Suprapubic skin (tissue), 4 donors: ENCODE measurements at regions not wholly inside any gene's neighbourhood (a gene's known extent, or its start where the extent isn't known, plus 50 kb on each side); places are given as distances from the start of the nearest gene placed in this dataset.

Source experiments
- DNase-seq, 2 donors: peaks; one replicate each; pipeline ENCODE4 v3.0.0-alpha.2; 2019; ENCODE audit warnings: low spot score in 2 of 2
- H3K27ac ChIP-seq: fragments of 200-600 bp; sonication (generic); one replicate; pipeline ENCODE4 v1.5.1; 2019
- H3K27me3 ChIP-seq: fragments of 200-600 bp; sonication (generic); one replicate; pipeline ENCODE4 v1.5.1; 2019
- H3K36me3 ChIP-seq: fragments of 200-600 bp; sonication (generic); one replicate; pipeline ENCODE4 v1.5.1; 2019
- H3K4me1 ChIP-seq: fragments of 200-600 bp; sonication (generic); one replicate; pipeline ENCODE4 v1.5.1; 2019
- H3K4me3 ChIP-seq: fragments of 200-600 bp; sonication (generic); one replicate; pipeline ENCODE4 v1.5.1; 2019; ENCODE audit warnings: mild to moderate bottlenecking
- H3K9me3 ChIP-seq: fragments of 200-600 bp; sonication (generic); one replicate; pipeline ENCODE4 v1.5.1; 2019
- EP300 ChIP-seq: sonication (generic); formaldehyde crosslinking; IDR thresholded peaks from one replicate; pipeline ENCODE4 v1.6.1; 2017; ENCODE audit warnings: antibody characterized with exemption
- POLR2A ChIP-seq, 2 donors: fragments of 450-650 bp; IDR thresholded peaks; one replicate each; pipeline ENCODE4 v1.6.1; 2017; ENCODE audit warnings: antibody characterized with exemption in 2 of 2, mild to moderate bottlenecking in 2 of 2, moderate library complexity in 2 of 2
- POLR2AphosphoS5 ChIP-seq, 3 donors: sonication (generic); formaldehyde crosslinking; IDR thresholded peaks; one replicate each; pipeline ENCODE4 v1.6.1; 2017; ENCODE audit warnings: antibody characterized with exemption in 3 of 3
- WGBS: methylation state at CpG from one replicate; pipeline ENCODE4 v1.1.5; 2018; 5-methylcytosine and 5-hydroxymethylcytosine counted together
- TF ChIP-seq, protein P1 (sequence below), 2 donors: fragments of 200-600 bp in 1 of 2; fragments of 450-650 bp in 1 of 2; sonication (generic) in 1 of 2; IDR thresholded peaks; one replicate each; pipeline ENCODE4 v1.5.1; 2016 to 2019; ENCODE audit warnings: antibody characterized with exemption in 2 of 2, mild to moderate bottlenecking in 1 of 2, moderate library complexity in 1 of 2

DNA sequence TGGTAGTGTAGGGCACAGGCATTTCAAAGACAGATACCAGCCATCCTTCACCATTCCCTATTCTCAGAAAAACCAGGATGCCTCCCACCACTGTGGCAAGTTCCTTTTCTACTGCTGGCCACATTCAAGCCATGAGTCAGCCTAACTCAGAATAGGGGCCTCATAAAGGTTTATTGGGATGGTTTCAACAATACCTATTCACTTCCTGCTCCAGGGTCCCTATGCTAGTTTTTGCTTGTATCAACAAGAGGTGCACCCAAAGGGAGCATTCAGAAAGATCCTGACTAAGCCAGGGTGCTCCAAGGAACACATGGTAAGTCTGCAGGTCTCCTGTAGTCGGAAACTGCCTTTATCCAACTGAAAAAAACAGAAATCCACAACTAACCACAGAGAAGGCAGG lies 76.9 kb upstream of the EGR2 start:
- Histone ChIP-seq H3K27me3 (no peaks in the 10 kb centered on the region), H3K4me3 (no peak overlapping the region), H3K27ac (no peak overlapping the region), H3K9me3 (no peaks in the 10 kb centered on the region), H3K36me3 (no peaks in the 10 kb centered on the region), H3K4me1 (no peaks in the 10 kb centered on the region)
- DNase-seq = no peak
- WGBS = 100% methylated on average over 1 of the region's 1 CpG
- TF ChIP-seq POLR2AphosphoS5 (IDR thresholded peaks at IDR 0.05) (no peak), EP300 (no peak), POLR2A (IDR thresholded peaks at IDR 0.05) (no peak)
- TF ChIP-seq, protein P1, sequence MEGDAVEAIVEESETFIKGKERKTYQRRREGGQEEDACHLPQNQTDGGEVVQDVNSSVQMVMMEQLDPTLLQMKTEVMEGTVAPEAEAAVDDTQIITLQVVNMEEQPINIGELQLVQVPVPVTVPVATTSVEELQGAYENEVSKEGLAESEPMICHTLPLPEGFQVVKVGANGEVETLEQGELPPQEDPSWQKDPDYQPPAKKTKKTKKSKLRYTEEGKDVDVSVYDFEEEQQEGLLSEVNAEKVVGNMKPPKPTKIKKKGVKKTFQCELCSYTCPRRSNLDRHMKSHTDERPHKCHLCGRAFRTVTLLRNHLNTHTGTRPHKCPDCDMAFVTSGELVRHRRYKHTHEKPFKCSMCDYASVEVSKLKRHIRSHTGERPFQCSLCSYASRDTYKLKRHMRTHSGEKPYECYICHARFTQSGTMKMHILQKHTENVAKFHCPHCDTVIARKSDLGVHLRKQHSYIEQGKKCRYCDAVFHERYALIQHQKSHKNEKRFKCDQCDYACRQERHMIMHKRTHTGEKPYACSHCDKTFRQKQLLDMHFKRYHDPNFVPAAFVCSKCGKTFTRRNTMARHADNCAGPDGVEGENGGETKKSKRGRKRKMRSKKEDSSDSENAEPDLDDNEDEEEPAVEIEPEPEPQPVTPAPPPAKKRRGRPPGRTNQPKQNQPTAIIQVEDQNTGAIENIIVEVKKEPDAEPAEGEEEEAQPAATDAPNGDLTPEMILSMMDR (IDR thresholded peaks at IDR 0.05) = no peak

DNA sequence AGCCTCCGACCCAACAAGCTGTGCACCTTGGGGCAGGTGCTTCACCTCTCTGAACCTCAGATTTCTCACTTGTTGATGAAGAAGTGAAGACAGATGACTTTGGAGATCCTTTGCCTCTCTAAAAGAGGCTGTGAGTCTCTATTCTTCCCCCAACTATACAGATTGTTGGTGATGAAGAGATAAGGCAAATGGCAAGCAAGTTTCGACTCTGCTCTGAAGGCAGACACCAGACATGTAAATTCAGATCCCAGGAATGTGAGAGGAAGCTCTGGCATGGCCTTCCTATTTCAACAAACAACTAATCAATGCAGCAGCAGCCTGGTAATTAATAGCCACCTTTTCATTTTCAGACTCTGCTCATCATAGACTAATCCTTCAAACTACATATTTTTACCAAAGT lies 74.2 kb upstream of the EGR2 start:
- no peaks in the 10 kb centered on the region for H3K4me1 ChIP-seq
- no peaks in the 10 kb centered on the region for H3K9me3 ChIP-seq
- H3K27me3 ChIP-seq = peaks cover 4% of the 10 kb centered on the region
- H3K27ac ChIP-seq = no peak overlapping the region
- TF ChIP-seq POLR2AphosphoS5 (IDR thresholded peaks at IDR 0.05) = no peak
- no peak for TF ChIP-seq EP300
- TF ChIP-seq POLR2A (IDR thresholded peaks at IDR 0.05) = no peak
- 64% methylated on average over 2 of the region's 2 CpGs for WGBS
- no peaks in the 10 kb centered on the region for H3K36me3 ChIP-seq
- no peak for DNase-seq
- H3K4me3 ChIP-seq = no peak overlapping the region

DNA sequence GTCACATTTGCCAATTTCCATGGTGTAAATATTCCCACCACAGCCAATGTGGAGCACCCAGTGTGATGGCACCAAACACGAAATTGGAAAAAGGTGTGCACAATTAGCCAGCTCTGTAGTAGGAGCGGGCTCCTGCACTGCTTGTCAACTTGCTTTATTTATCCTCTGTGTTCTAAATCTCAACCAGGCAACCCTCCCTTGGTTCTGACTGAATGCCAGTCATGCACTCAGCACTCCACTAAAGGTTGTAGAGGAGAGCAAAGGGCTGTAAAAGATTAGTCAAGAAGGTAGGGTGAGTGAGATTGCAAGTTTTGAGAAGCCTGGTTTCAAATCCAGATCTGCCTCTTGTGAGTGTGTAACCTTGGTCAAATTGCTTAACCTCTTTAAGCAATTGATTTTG lies 71.5 kb upstream of the EGR2 start:
- DNase-seq = no peak
- TF ChIP-seq EP300 (no peak), POLR2AphosphoS5 (IDR thresholded peaks at IDR 0.05) (no peak), POLR2A (IDR thresholded peaks at IDR 0.05) (no peak)
- TF ChIP-seq, protein P1 (IDR thresholded peaks at IDR 0.05) = no peak
- Histone ChIP-seq H3K27me3 (peaks cover 4% of the 10 kb centered on the region), H3K4me3 (no peak overlapping the region), H3K27ac (no peak overlapping the region), H3K36me3 (no peaks in the 10 kb centered on the region), H3K9me3 (no peaks in the 10 kb centered on the region), H3K4me1 (peaks cover 2% of the 10 kb centered on the region)
- 96% methylated on average over 2 of the region's 2 CpGs for WGBS

DNA sequence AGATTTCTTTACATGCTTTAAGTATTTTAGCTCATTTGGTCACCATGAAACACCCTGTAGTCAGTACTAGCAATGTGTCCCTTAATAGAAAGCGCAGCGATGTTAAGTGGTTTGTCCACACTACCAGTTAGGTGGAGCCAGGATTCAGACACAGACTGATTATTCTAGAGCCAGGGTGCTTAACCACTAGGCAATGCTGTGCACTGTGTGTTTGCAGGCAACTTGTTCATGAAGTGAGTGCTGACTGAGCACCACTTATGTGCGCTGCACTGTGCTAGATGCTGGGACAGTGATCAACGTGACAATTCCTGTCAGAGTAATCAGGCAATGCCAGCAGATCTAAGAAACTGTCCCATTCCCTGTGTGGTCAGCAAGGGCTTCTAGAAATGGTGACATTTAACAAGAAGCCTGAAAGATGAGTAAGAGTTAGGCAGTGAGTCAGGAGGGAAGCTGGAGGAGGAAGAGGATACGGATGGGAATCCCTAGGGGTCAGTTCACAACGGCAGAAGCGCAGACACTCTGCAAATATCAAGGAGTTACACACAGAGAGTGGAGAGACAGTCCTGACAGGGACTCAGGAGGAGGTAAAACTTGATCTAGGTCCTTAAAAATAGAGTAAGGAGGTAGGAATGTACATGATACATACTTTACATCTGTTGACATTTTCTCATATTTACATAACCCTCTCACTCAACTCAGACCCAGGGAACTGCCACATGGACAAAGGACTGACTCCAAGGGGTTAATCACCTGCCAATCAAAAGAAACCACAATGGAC lies 69.7 kb upstream of the EGR2 start:
- TF ChIP-seq, protein P1 (IDR thresholded peaks at IDR 0.05) = no peak
- TF ChIP-seq POLR2AphosphoS5 (IDR thresholded peaks at IDR 0.05) (no peak), POLR2A (IDR thresholded peaks at IDR 0.05) (no peak)
- Histone ChIP-seq H3K36me3 (no peaks in the 10 kb centered on the region), H3K27me3 (peaks cover 4% of the 10 kb centered on the region), H3K4me3 (no peak overlapping the region), H3K27ac (no peak overlapping the region), H3K9me3 (no peaks in the 10 kb centered on the region), H3K4me1 (peaks cover 2% of the 10 kb centered on the region)
- no peak for DNase-seq
- 79% methylated on average over 7 of the region's 7 CpGs for WGBS

DNA sequence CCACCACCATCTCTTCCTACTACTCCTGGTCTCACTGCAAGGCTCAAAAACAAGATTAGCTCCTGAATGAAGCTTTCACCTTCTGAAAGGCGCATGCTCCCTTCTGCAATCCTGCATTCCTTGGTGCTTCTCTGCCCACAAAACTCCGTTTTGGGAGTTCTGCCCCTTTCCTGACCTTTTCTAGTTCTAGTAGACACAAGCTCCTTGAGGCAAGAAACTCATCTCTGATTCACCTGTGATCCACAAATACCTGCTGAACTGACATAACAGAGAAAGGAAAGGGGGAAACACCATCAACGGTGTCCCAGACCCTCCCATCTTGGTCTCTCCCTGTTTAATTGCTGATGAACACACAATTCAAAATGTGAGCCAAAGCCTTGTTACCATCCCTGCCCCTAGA lies 64.0 kb upstream of the EGR2 start:
- Histone ChIP-seq H3K27me3 (peaks cover 3% of the 10 kb centered on the region), H3K9me3 (no peaks in the 10 kb centered on the region), H3K27ac (no peak overlapping the region), H3K4me1 (peaks cover 4% of the 10 kb centered on the region), H3K4me3 (no peak overlapping the region), H3K36me3 (no peaks in the 10 kb centered on the region)
- DNase-seq = no peak
- TF ChIP-seq, protein P1 (IDR thresholded peaks at IDR 0.05) = no peak
- TF ChIP-seq EP300 (no peak), POLR2AphosphoS5 (IDR thresholded peaks at IDR 0.05) (no peak), POLR2A (IDR thresholded peaks at IDR 0.05) (no peak)
- 72% methylated on average over 3 of the region's 3 CpGs for WGBS
